Choroid plexus epithelial cell (primary cell): ENCODE measurements at regions not wholly inside any gene's neighbourhood (a gene's known extent, or its start where the extent isn't known, plus 50 kb on each side); places are given as distances from the start of the nearest gene placed in this dataset.
"Not testable (repeated sequence)": the region's sequence is repeated elsewhere in the genome, so short reads cannot be mapped to it uniquely, and the experiment has no call there.

Experiments used
- DNase-seq: peaks from one replicate; pipeline ENCODE4 v3.0.0-alpha.2; 2010; ENCODE audit warnings: low read depth
- H3K4me3 ChIP-seq: 2 replicates; pipeline ENCODE4 v1.5.1; 2011; ENCODE audit warnings: low read depth, mild to moderate bottlenecking, control low read depth, low read length, moderate library complexity
- CTCF ChIP-seq: conservative IDR thresholded peaks from 2 replicates; pipeline ENCODE4 v1.5.1; 2011; ENCODE audit warnings: low read depth, mild to moderate bottlenecking, control low read depth, inconsistent platforms, low read length, moderate library complexity

- TF ChIP-seq CTCF, result no peak
- H3K4me3 ChIP-seq, result no peak overlapping the region
- no peak for DNase-seq
These were observed 175.3 kb downstream of the PHLDA1 start for GRCh38 chr12:75856235-75856634.

- DNase-seq, result no peak
- H3K4me3 ChIP-seq, result no peak overlapping the region
- TF ChIP-seq CTCF, result no peak
These were observed 176.2 kb downstream of the PHLDA1 start for GRCh38 chr12:75855360-75855759.

- H3K4me3 ChIP-seq, result no peak overlapping the region
- DNase-seq, result no peak
- TF ChIP-seq CTCF, result no peak
These were observed 176.8 kb downstream of the PHLDA1 start for GRCh38 chr12:75854681-75855309.

- DNase-seq, result not testable (repeated sequence)
These were observed 177.4 kb downstream of the PHLDA1 start for GRCh38 chr12:75854137-75854536.

GRCh38 chr12:75853626-75854025 lies 177.9 kb downstream of the PHLDA1 start:
- no peak for TF ChIP-seq CTCF
- no peak for DNase-seq
- no peak overlapping the region for H3K4me3 ChIP-seq

More at GRCh38 chr12:75854137-75854536, 177.4 kb downstream of the PHLDA1 start:
- H3K4me3 ChIP-seq, result not testable (repeated sequence)

- no peak for TF ChIP-seq CTCF
- H3K4me3 ChIP-seq, result no peak overlapping the region
- DNase-seq, result no peak
These were observed 178.6 kb downstream of the PHLDA1 start for GRCh38 chr12:75852956-75853355.

GRCh38 chr12:75852143-75852542 lies 179.4 kb downstream of the PHLDA1 start:
- no peak overlapping the region for H3K4me3 ChIP-seq
- TF ChIP-seq CTCF, result no peak
- no peak for DNase-seq
